CD14-positive monocyte (primary cell): ENCODE measurements at regions not wholly inside any gene's neighbourhood (a gene's known extent, or its start where the extent isn't known, plus 50 kb on each side); places are given as distances from the start of the nearest gene placed in this dataset.

Experiments
- DNase-seq, 3 donors: peaks; one replicate each; pipeline ENCODE4 v3.0.0-alpha.2; 2011 to 2022
- H2AFZ ChIP-seq: 2 replicates; pipeline ENCODE4 v1.6.0; 2012; ENCODE audit warnings: mild to moderate bottlenecking, low read depth, low read length, inconsistent platforms; ENCODE audit not compliant: insufficient read depth, poor library complexity, severe bottlenecking
- H3K27ac ChIP-seq, 2 donors: 1 replicate in 1 of 2; 2 replicates in 1 of 2; pipeline ENCODE4 v1.5.1; 2012 to 2013; ENCODE audit warnings: low read length in 2 of 2, control low read depth in 1 of 2, inconsistent platforms in 1 of 2, low read depth in 1 of 2, mild to moderate bottlenecking in 1 of 2
- H3K27me3 ChIP-seq, 2 donors: one replicate each; pipeline versions ENCODE4 v1.6.0 to v1.6.1; 2011 to 2013; ENCODE audit warnings: low read length in 2 of 2; ENCODE audit not compliant: control insufficient read depth in 2 of 2, insufficient read depth in 2 of 2
- H3K36me3 ChIP-seq, 2 donors: replicated peaks in 1 of 2; 1 replicate in 1 of 2; 2 replicates in 1 of 2; pipeline versions ENCODE4 v1.5.1 to v1.6.1; 2012 to 2013; ENCODE audit warnings: low read length in 2 of 2, control low read depth in 1 of 2, inconsistent platforms in 1 of 2, mild to moderate bottlenecking in 1 of 2; ENCODE audit not compliant: insufficient read depth in 2 of 2, control insufficient read depth in 1 of 2
- H3K4me1 ChIP-seq, 2 donors: 1 replicate in 1 of 2; 2 replicates in 1 of 2; pipeline versions ENCODE4 v1.5.1 to v1.6.1; 2012 to 2013; ENCODE audit warnings: low read length in 2 of 2, control low read depth in 1 of 2, inconsistent platforms in 1 of 2, mild to moderate bottlenecking in 1 of 2, moderate library complexity in 1 of 2; ENCODE audit not compliant: insufficient read depth in 2 of 2, control insufficient read depth in 1 of 2
- H3K4me2 ChIP-seq: replicated peaks from 2 replicates; pipeline ENCODE3; 2012; ENCODE audit warnings: low read length, moderate library complexity, mild to moderate bottlenecking; ENCODE audit not compliant: poor library complexity, severe bottlenecking; ENCODE audit errors: extremely low read depth
- H3K4me3 ChIP-seq, 3 experiments: fragments of 200-600 bp in 1 of 3; sonication (generic) in 1 of 3; replicated peaks in 1 of 3; 1 replicate in 2 of 3; 2 replicates in 1 of 3; pipeline ENCODE4 v1.5.1; 2011 to 2013; ENCODE audit warnings: low read length in 3 of 3, mild to moderate bottlenecking in 3 of 3, control low read depth in 2 of 3, low read depth in 2 of 3, inconsistent platforms in 1 of 3, moderate library complexity in 1 of 3
- H3K79me2 ChIP-seq: 2 replicates; pipeline ENCODE4 v1.6.0; 2012; ENCODE audit warnings: mild to moderate bottlenecking, control low read depth, inconsistent platforms, low read length, moderate library complexity; ENCODE audit not compliant: insufficient read depth
- H3K9ac ChIP-seq: 2 replicates; pipeline ENCODE4 v1.6.0; 2017; ENCODE audit warnings: low read length, mild to moderate bottlenecking; ENCODE audit not compliant: insufficient read depth, poor library complexity, severe bottlenecking
- H3K9me3 ChIP-seq, 2 donors: replicated peaks in 1 of 2; 1 replicate in 1 of 2; 2 replicates in 1 of 2; pipeline versions ENCODE4 v1.5.1 to v1.6.1; 2012 to 2013; ENCODE audit warnings: low read length in 2 of 2, control low read depth in 1 of 2; ENCODE audit not compliant: control insufficient read depth in 1 of 2, insufficient read depth in 1 of 2
- H4K20me1 ChIP-seq: 2 replicates; pipeline ENCODE4 v1.6.0; 2012; ENCODE audit warnings: mild to moderate bottlenecking, low read length, control low read depth, moderate library complexity; ENCODE audit not compliant: insufficient read depth
- H3K27ac Mint-ChIP-seq, 7 donors: one replicate each; pipeline ENCODE4 v1.8.0; 2020; ENCODE audit warnings: mild to moderate bottlenecking in 7 of 7, mixed read lengths in 7 of 7, moderate library complexity in 6 of 7, inconsistent platforms in 2 of 7
- H3K27me3 Mint-ChIP-seq, 3 donors: one replicate each; pipeline ENCODE4 v1.8.0; 2021 to 2022; ENCODE audit warnings: low read depth in 3 of 3, mild to moderate bottlenecking in 3 of 3, mixed read lengths in 3 of 3, moderate library complexity in 3 of 3, inconsistent platforms in 1 of 3
- H3K36me3 Mint-ChIP-seq, 2 donors: one replicate each; pipeline ENCODE4 v1.8.0; 2020; ENCODE audit warnings: mixed read lengths in 2 of 2, inconsistent platforms in 1 of 2, mild to moderate bottlenecking in 1 of 2
- H3K4me1 Mint-ChIP-seq: one replicate; pipeline ENCODE4 v1.8.0; 2020; ENCODE audit warnings: mild to moderate bottlenecking, mixed read lengths
- H3K4me3 Mint-ChIP-seq, 2 donors: one replicate each; pipeline ENCODE4 v1.8.0; 2020; ENCODE audit warnings: mild to moderate bottlenecking in 2 of 2, mixed read lengths in 2 of 2, moderate library complexity in 1 of 2
- H3K9me3 Mint-ChIP-seq, 7 donors: one replicate each; pipeline ENCODE4 v1.8.0; 2020 to 2022; ENCODE audit warnings: mixed read lengths in 7 of 7, mild to moderate bottlenecking in 6 of 7, moderate library complexity in 6 of 7, inconsistent platforms in 2 of 7
- CTCF ChIP-seq: fragments of 200-600 bp; IDR thresholded peaks from one replicate; pipeline ENCODE4 v1.8.0; 2022; ENCODE audit warnings: antibody characterized with exemption, mild to moderate bottlenecking
- WGBS: methylation state at CpG from one replicate; pipeline ENCODE4 v1.1.5; 2013; ENCODE audit warnings: missing lambda C conversion rate; ENCODE audit not compliant: insufficient coverage; 5-methylcytosine and 5-hydroxymethylcytosine counted together
- intact Hi-C, 2 donors: fragments of 100-400 bp; cut with micrococcal nuclease; formaldehyde crosslinking; loops; one replicate each; pipeline versions ENCODE4 v1.15.0 to v1.15.1; 2023

GRCh38 chr11:30120045-30120589, 103.3 kb upstream of the KCNA4 start:
- no peak overlapping the region for H3K4me3 ChIP-seq
- no peaks in the 10 kb centered on the region for H3K27me3 ChIP-seq
- Mint-ChIP-seq H3K9me3 (peaks cover 0 to 4% (median 0%) of the 10 kb centered on the region in 7 donors), H3K4me1 (no peaks in the 10 kb centered on the region), H3K4me3 (no peak overlapping the region), H3K36me3 (no peaks in the 10 kb centered on the region), H3K27me3 (peaks cover 0 to 2% (median 0%) of the 10 kb centered on the region in 3 donors), H3K27ac (no peak overlapping the region)
- no CpG with 5 or more reads among the region's 4 CpGs for WGBS
- intact Hi-C loops = no loop called here
- no peak for TF ChIP-seq CTCF
- H3K9me3 ChIP-seq = no peaks in the 10 kb centered on the region
- H3K4me2 ChIP-seq = no peak overlapping the region
- no peak for DNase-seq
- no peaks in the 10 kb centered on the region for H3K79me2 ChIP-seq
- no peaks in the 10 kb centered on the region for H3K4me1 ChIP-seq
- no peak overlapping the region for H2AFZ ChIP-seq
- H3K9ac ChIP-seq = no peak overlapping the region
- H3K27ac ChIP-seq = no peak overlapping the region
- no peaks in the 10 kb centered on the region for H4K20me1 ChIP-seq
- H3K36me3 ChIP-seq = no peaks in the 10 kb centered on the region

GRCh38 chr11:30125456-30125855, 105.4 kb upstream of the FSHB start:
- no peaks in the 10 kb centered on the region for H3K36me3 ChIP-seq
- no peak overlapping the region for H3K4me3 Mint-ChIP-seq
- no peaks in the 10 kb centered on the region for H3K4me1 ChIP-seq
- no peaks in the 10 kb centered on the region for H4K20me1 ChIP-seq
- no peaks in the 10 kb centered on the region for H3K4me1 Mint-ChIP-seq
- no peaks in the 10 kb centered on the region for H3K27me3 ChIP-seq
- 100% methylated on average over 1 of the region's 2 CpGs for WGBS
- H3K9ac ChIP-seq = no peak overlapping the region
- H3K4me3 ChIP-seq = no peak overlapping the region
- no peaks in the 10 kb centered on the region for H3K79me2 ChIP-seq
- H3K36me3 Mint-ChIP-seq = no peaks in the 10 kb centered on the region
- no peak overlapping the region for H2AFZ ChIP-seq
- no peak overlapping the region for H3K27ac Mint-ChIP-seq
- no peaks in the 10 kb centered on the region for H3K9me3 ChIP-seq
- H3K27me3 Mint-ChIP-seq = peaks cover 0 to 2% (median 2%) of the 10 kb centered on the region in 3 donors
- H3K27ac ChIP-seq = no peak overlapping the region
- no peak for TF ChIP-seq CTCF
- intact Hi-C loops = no loop called here
- DNase-seq = no peak
- H3K9me3 Mint-ChIP-seq = no peaks in the 10 kb centered on the region
- H3K4me2 ChIP-seq = no peak overlapping the region
